ENCODE measurements at regions not wholly inside any gene's neighbourhood (a gene's known extent, or its start where the extent isn't known, plus 50 kb on each side); places are given as distances from the start of the nearest gene placed in this dataset.
"Not testable (repeated sequence)": the region's sequence is repeated elsewhere in the genome, so short reads cannot be mapped to it uniquely, and the experiment has no call there.

- TF ChIP-seq CTCF (IDR thresholded peaks at IDR 0.05; ENCODE audit: unreplicated experiment), result peak; percentile 82
- H3K36me3 Mint-ChIP-seq (ENCODE audit: low read depth, unreplicated experiment), result peaks cover 3% of the 10 kb centered on the region
- peaks cover 9% of the 10 kb centered on the region for H3K27me3 Mint-ChIP-seq (ENCODE audit: unreplicated experiment)
- H3K4me1 Mint-ChIP-seq (ENCODE audit: unreplicated experiment), result peaks cover 65% of the 10 kb centered on the region
- H3K9me3 Mint-ChIP-seq (ENCODE audit: unreplicated experiment), result no peaks in the 10 kb centered on the region
- no peak overlapping the region for H3K4me3 Mint-ChIP-seq (ENCODE audit: unreplicated experiment)
- H3K27ac Mint-ChIP-seq (ENCODE audit: unreplicated experiment), result peak overlapping the region; percentile 90
- DNase-seq (ENCODE audit: low spot score), result peak; percentile 11
These were observed 64.7 kb upstream of the KLF7 start for GRCh38 chr2:207230261-207231105.

DNA sequence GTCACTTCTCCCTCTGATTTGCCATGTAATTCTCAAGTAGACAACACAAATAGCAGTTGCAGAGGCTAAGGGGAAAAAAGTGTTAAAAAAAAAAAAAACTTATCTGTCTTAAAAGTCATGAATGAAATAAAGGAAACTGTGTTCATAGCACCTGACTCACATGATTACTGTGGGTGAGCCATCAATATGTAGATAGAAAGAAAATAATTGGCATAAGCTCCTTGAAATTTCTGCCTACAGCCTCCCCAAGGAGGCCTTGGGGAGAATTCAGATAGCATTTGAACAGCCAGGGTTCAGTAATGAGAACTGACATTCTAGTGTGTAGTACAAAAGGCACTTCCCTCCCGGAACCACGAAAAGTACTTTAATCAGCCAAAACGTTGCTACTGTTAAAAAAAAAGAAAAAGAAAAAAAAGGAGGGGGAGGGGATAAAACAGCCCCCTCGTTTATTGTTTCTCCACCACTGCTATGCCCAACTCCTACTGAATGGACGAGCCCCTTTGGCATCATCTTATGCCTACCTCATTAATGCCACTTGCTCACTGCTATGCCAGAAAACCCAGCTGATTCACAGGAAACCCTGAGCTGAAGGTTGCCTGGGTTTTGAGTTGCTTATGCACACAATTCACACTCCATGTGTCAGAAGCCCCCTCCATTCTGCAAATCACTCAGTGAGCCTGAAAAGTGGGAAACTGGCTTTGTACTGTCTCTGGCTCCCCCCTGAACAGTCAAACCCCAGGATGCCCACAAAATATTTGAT is 65.5 kb upstream of the KLF7 start:
- no peak for DNase-seq (ENCODE audit: low spot score)
- peaks cover 57% of the 10 kb centered on the region for H3K4me1 Mint-ChIP-seq (ENCODE audit: unreplicated experiment)
- peak overlapping the region; percentile 90 for H3K27ac Mint-ChIP-seq (ENCODE audit: unreplicated experiment)
- no peak for TF ChIP-seq CTCF (IDR thresholded peaks at IDR 0.05; ENCODE audit: unreplicated experiment)
- no peak overlapping the region for H3K4me3 Mint-ChIP-seq (ENCODE audit: unreplicated experiment)
- no peaks in the 10 kb centered on the region for H3K9me3 Mint-ChIP-seq (ENCODE audit: unreplicated experiment)
- peaks cover 3% of the 10 kb centered on the region for H3K36me3 Mint-ChIP-seq (ENCODE audit: low read depth, unreplicated experiment)
- peaks cover 9% of the 10 kb centered on the region for H3K27me3 Mint-ChIP-seq (ENCODE audit: unreplicated experiment)

GRCh38 chr2:207231967-207232366 is 66.2 kb upstream of the KLF7 start:
- no peak for DNase-seq (ENCODE audit: low spot score)
- Mint-ChIP-seq H3K4me3 (ENCODE audit: unreplicated experiment) (no peak overlapping the region), H3K27ac (ENCODE audit: unreplicated experiment) (no peak overlapping the region), H3K9me3 (ENCODE audit: unreplicated experiment) (no peaks in the 10 kb centered on the region), H3K4me1 (ENCODE audit: unreplicated experiment) (peaks cover 50% of the 10 kb centered on the region), H3K27me3 (ENCODE audit: unreplicated experiment) (peaks cover 9% of the 10 kb centered on the region), H3K36me3 (ENCODE audit: low read depth, unreplicated experiment) (peaks cover 3% of the 10 kb centered on the region)
- no peak for TF ChIP-seq CTCF (IDR thresholded peaks at IDR 0.05; ENCODE audit: unreplicated experiment)

- not testable (repeated sequence) for H3K36me3 Mint-ChIP-seq (ENCODE audit: low read depth, unreplicated experiment); DNase-seq (ENCODE audit: low spot score); H3K4me3 Mint-ChIP-seq (ENCODE audit: unreplicated experiment); H3K27ac Mint-ChIP-seq (ENCODE audit: unreplicated experiment); H3K9me3 Mint-ChIP-seq (ENCODE audit: unreplicated experiment)
- Mint-ChIP-seq H3K4me1 (ENCODE audit: unreplicated experiment) (peaks cover 39% of the 10 kb centered on the region), H3K27me3 (ENCODE audit: unreplicated experiment) (peaks cover 10% of the 10 kb centered on the region)
These were observed 67.4 kb upstream of the KLF7 start for GRCh38 chr2:207233141-207233540.

DNA sequence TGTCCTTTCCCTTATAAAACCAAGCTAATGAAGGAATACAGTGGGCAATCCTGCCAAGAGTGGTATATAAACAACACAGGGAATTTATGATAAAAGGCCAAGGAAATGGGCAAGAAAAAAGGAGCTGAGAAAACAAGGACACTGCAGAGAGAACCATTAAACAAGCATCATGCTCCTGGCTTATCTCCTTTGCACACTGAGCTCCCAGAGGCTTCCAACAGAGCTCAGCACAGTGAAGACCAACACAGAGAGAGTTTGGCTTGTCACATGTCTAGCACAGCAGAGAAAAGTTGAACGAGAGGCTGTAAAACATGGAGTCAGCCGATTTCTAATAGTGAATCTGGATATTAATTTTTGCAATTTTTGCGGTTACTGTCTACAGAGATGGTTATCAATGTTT is 68.0 kb upstream of the KLF7 start:
- Mint-ChIP-seq H3K36me3 (ENCODE audit: low read depth, unreplicated experiment) (peaks cover 3% of the 10 kb centered on the region), H3K27ac (ENCODE audit: unreplicated experiment) (no peak overlapping the region), H3K4me1 (ENCODE audit: unreplicated experiment) (peaks cover 33% of the 10 kb centered on the region), H3K4me3 (ENCODE audit: unreplicated experiment) (no peak overlapping the region), H3K27me3 (ENCODE audit: unreplicated experiment) (peaks cover 7% of the 10 kb centered on the region), H3K9me3 (ENCODE audit: unreplicated experiment) (no peaks in the 10 kb centered on the region)
- no peak for DNase-seq (ENCODE audit: low spot score)
- TF ChIP-seq CTCF (IDR thresholded peaks at IDR 0.05; ENCODE audit: unreplicated experiment), result no peak
